ENCODE measurements at regions not wholly inside any gene's neighbourhood (a gene's known extent, or its start where the extent isn't known, plus 50 kb on each side); places are given as distances from the start of the nearest gene placed in this dataset.

DNA sequence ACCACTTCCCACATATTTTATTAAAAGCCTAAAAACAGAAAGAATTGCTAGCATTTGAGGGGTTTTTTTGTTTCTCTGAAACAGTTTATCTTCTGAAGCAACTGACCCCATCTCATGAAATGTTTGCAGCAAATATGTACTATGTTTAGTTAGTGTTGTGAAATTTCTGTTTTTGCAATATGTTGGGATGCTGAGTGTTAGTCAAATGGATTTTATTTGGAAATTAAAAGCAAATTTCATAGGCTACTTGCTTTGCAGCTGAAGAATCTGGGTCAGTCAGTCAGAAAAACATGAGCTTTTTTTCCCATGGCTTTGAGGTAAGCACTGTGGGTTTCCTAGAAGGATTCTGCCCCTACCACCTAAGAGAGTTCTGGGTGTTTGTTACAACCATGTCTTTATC is 184.9 kb upstream of the DKK2 start:
- DNase-seq: no peak

GRCh38 chr4:107219681-107220080 is 183.6 kb upstream of the DKK2 start:
- no peak for DNase-seq

GRCh38 chr4:107216379-107216778 is 180.3 kb upstream of the DKK2 start:
- no peak for DNase-seq

GRCh38 chr4:107215222-107215621 is 179.1 kb upstream of the DKK2 start:
- peak; percentile 83 for DNase-seq

DNA sequence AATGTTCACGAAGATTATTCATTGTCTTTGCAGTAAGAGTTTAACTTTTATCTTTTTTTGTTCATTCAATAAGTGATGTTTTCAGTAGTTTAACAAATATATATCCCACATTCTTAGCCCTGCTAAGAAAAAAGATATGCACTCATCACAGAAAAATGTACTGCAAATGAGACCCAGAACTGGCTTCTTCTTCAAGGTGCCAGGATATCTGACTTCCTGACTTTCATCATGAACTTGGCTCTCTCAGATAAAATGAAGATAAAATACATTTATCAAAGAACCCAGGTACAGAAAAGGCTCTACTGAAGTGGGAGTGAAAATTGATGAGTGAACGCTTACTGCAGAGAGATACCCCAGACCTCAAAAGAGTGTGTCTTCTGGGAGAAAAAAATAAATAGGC is 177.8 kb upstream of the DKK2 start:
- no peak for DNase-seq

- DNase-seq: no peak
These were observed 177.3 kb upstream of the DKK2 start for GRCh38 chr4:107213410-107213809.

- DNase-seq: no peak
These were observed 176.5 kb upstream of the DKK2 start for GRCh38 chr4:107212565-107212964.

DNA sequence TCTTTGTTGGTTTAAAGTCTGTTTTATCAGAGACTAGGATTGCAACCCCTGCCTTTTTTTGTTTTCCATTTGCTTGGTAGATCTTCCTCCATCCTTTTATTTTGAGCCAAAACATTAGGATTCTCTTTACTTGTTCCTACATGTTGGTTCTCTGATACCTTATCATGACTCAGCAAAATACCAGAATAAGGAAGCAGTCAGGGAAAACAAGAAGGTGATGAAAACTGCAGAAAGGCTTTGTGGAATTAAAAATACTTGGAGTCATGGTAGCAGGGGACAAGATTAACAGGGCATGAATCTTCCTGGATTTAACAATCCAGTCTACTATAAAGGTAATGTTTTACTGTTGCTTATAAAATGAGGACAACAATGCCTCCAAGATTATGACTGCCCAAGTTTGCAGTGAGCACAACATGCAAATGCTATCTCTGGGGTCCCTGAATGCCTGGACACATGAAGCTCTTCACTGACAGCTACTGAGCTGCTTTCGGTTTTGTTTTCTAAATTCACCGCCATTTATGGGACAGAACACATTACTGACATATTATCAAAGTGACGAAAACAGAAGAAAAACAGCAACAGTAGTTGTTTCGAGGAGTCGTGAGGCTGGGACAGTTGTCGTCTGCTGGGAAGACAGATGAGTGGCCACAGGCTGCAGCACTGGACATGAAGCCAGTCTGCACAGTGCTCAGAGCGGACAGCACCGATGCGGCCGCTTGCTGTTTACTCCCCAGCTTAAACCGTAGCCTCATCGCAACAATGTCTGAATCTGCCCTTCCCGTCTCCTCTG is 174.5 kb upstream of the DKK2 start:
- DNase-seq: peak; percentile 3

DNA sequence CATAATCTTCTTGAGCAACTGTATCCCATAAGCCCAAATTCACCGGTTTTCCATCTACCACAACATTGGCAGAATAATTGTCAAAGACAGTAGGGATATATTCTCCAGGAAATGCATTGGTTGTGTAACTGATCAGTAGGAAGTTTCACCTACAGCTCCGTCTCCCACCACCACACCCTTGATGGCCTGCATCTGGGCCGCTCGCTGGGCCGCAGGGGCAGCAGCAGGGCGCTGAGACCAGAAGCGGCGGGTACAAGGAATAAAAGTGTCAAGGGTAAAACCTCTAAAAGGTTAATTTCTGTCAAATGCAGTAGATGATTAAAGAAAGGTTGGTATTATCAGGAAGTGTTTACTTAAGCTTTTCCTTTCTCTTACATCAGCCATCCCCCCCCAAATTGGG is 167.6 kb upstream of the DKK2 start:
- no peak for DNase-seq

DNA sequence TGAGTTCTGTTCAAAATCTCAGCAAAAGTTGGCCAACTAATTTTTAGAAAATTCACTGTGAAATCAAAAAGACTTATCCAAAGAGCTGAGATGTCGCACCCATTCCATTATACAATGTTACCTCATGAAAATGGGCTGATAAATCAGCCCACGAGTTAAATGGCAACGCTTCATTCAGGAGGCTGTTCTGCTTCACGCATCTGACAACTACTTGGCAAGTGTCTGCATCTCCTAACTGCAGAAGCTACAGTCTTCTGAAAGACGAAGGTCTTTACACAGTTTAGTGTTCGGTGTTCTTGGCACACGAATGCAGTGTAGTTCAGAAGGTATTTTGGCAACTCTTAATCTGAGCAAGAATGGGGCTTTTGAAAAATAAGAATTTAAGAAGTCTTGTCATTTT is 166.6 kb upstream of the DKK2 start:
- DNase-seq: no peak

DNA sequence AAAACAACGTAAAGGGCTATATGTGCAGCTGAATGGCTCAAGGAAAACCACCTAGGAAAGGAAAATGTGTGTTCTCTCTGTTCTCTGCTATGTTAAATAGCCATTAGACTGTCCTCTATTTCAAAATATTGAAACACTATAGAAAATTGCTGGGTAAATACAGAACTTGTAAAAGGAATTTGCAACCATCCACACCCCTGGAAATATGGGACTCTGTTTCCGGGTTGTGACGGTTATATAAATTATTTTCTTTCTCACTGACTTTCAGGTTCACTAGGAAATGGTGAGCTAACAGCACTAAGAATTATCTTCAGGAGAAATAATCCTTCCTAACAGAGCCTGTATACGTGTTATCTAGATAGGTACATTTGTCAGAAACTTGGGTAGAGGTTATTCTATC is 161.0 kb upstream of the DKK2 start:
- DNase-seq: no peak

GRCh38 chr4:107196312-107196711 is 160.2 kb upstream of the DKK2 start:
- no peak for DNase-seq

DNA sequence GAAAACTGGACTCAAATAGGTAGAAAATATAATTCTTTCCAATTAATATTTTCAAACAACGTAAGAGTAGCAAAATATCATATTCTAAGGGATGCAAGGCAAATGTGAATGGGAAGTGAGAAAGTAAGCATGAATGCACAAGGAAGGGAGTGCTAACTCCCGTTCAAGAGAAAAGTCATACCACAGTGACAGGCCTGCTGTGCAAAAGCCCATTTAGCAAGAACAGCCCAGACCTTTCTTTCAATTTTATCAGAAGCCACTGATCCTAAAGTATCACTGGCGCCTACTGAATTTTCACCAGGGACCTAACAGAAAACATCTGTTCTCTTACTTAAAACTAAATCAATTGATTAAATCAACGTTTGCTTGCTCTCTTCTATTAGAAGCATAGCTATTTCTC is 157.9 kb upstream of the DKK2 start:
- no peak for DNase-seq

GRCh38 chr4:107192601-107193000 is 156.5 kb upstream of the DKK2 start:
- DNase-seq: no peak

- DNase-seq: no peak
These were observed 151.0 kb upstream of the DKK2 start for GRCh38 chr4:107187091-107187490.

DNA sequence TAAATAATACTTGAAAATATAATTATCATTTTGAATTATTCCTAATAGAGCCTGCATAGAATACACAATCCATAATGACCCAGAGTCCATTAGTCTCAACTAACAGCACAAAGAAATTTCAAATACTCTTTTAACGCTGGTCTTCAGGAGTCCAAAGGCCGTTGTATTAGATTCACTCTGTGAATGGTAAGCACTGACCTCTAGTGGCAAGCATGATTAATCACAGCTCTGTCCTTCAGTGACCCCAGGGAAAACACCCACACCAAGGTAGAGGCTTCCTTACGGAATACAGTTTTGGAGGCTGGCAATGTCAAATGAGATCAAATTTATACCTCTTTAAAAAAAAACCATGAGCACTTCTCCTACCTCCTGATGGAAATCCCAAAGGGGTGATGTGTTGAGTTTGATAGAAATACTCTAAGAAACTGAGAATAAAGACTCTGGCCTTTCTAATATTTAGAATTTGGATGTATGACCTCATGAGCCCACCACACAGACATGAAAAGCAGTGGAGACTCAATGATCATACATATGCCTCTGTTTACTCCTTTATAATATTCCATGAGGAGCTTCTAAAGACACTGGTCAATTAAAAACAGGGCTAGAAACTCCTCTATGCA is 147.2 kb upstream of the DKK2 start:
- DNase-seq: peak; percentile 75

DNA sequence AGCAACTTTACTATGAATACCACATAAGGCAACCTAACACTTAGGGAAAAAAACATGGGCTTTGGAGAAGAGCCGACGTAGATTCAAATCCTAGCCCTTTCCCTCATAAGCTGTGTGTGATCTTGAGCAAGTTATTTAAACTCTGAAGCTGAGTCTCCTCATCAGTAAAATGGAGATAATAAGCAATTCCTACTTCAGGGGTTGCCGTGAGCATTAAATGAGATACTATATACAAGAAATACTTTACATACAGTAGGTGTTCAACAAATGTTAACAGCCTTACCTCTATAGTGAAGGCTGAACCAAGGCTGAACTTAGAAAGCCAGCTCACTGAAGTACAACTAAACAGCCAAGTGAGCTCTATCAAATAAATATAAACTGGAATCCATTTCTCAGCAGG is 146.2 kb upstream of the DKK2 start:
- DNase-seq: no peak

- no peak for DNase-seq
These were observed 130.8 kb upstream of the DKK2 start for GRCh38 chr4:107166873-107167450.

DNA sequence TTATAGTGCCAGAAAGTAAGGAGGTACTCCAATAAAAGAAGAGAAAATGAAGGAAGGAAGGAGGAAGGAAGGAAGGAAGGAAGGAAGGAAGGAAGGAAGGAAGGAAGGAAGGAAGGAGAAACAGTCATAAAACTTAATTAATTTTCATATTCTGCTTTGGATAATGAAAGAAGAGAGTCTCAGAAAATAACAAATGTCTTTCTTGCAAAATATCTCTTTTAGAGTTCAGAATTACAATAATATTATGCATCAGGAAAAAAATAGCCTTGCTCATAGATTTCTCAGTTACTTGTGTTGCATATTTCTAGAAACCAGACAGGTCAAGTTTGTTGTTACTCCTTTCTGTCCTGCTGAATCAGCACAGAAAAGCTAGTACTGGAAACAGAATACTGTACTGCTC is 130.1 kb upstream of the DKK2 start:
- DNase-seq: no peak

- DNase-seq: no peak
These were observed 128.9 kb upstream of the DKK2 start for GRCh38 chr4:107164962-107165475.

DNA sequence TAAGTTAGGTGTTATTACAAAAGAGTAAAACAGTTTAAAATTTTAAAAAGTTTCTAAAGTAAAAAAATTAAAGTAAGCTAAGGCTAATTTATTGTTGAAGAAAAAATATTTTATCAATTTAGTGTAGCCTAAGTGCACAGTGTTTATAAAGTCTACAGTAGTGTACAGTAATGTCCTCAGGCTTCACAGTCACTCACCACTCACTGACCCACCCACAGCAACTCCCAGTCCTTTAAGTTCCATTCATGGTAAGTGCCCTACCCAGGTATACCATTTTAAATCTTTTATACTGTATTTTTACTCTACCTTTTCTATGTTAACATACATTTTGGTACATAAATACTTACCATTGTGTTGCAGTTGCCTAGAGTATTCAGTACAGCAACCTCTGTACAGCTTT is 120.3 kb upstream of the DKK2 start:
- no peak for DNase-seq

DNA sequence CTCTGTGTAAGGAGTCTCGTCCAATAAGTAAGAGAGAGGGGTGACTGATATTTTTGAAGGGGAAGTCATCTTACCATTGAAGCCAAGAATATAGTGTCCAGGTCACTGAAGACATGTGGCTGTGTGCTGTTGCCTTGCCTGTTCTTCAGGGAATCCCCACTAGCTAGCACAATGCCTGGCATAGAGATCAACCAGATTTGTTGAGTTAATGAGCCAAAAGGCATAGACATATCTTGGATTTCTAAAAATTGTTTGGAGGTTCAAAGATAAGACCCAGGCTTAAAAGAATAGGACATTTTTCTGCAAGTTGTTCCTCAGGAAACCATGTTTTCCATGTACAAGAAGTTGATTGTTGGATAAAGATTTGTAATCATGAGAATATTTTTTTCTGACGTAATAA is 119.3 kb upstream of the DKK2 start:
- DNase-seq: no peak

DNA sequence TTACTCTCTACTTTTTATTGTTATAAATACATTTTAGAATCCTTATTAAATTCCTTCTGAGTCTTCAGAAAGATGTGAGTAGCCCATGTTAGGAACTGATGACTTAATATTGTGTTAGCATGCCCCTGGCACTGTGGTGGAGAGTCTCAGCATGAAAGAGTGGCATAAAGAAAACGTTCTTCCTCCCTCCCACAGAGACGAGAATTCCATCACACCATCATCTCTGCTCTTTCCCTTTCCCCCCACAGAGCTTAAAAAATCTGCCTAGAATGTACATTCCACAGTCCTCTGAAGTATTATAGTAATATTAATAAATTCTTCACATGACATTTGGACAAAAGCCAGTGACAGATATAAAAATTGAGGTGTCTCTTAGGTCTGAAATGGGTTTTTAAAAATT is 117.8 kb upstream of the DKK2 start:
- DNase-seq: no peak

GRCh38 chr4:107153228-107153627 is 117.1 kb upstream of the DKK2 start:
- DNase-seq: no peak
